ENCODE measurements at regions not wholly inside any gene's neighbourhood (a gene's known extent, or its start where the extent isn't known, plus 50 kb on each side); places are given as distances from the start of the nearest gene placed in this dataset.
"Not testable (repeated sequence)": the region's sequence is repeated elsewhere in the genome, so short reads cannot be mapped to it uniquely, and the experiment has no call there.

- not testable (repeated sequence) for TF ChIP-seq EZH2 (IDR thresholded peaks at IDR 0.05; ENCODE audit: borderline replicate concordance, low read depth, low read length, severe bottlenecking); MAX (IDR thresholded peaks at IDR 0.05; ENCODE audit: insufficient read depth, insufficient read length)
These were observed 197.0 kb downstream of the BARX2 start for GRCh38 chr11:129572667-129573066.

All from endothelial cell of umbilical vein (primary cell).